ENCODE measurements at regions not wholly inside any gene's neighbourhood (a gene's known extent, or its start where the extent isn't known, plus 50 kb on each side); places are given as distances from the start of the nearest gene placed in this dataset.

- no peak for DNase-seq (ENCODE audit: low spot score)
Measured at GRCh38 chr12:124706363-124706762, 139.0 kb upstream of the NCOR2 start.

GRCh38 chr12:124705545-124706138 lies 138.2 kb upstream of the NCOR2 start:
- no peak for TF ChIP-seq CTCF (IDR thresholded peaks at IDR 0.05; ENCODE audit: extremely low read depth, insufficient read depth, missing control alignments)
- in situ Hi-C loops (cut with MboI; ENCODE audit: low pct_unique_long_range_greater_than_20kb, low sequenced_read_pairs, unreplicated experiment), result no loop called here
- no peak for DNase-seq (ENCODE audit: low spot score)

More at GRCh38 chr12:124706363-124706762, 139.0 kb upstream of the NCOR2 start:
- no peak for TF ChIP-seq CTCF (IDR thresholded peaks at IDR 0.05; ENCODE audit: extremely low read depth, insufficient read depth, missing control alignments)
- in situ Hi-C loops (cut with MboI; ENCODE audit: low pct_unique_long_range_greater_than_20kb, low sequenced_read_pairs, unreplicated experiment), result no loop called here

DNA sequence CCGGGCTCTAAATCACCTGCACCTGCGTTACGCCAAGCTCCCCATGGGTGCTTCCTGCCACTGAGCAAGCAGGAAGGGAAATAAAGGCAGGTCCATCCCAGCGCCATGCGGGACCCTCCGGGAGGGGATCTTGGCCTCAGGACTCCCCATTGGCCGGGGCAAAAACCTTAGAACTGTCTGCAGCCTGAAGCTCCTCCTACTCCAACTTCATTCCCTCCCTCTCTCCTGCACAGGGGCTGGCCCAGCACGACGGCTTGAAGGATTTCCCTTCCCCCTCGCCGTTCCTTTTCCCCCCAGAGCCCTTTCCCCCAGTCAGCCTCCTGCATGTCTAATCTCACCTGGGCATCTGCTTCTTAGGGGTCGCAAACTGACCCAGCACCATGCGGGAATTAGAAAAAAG lies 137.2 kb upstream of the NCOR2 start:
- in situ Hi-C loops (cut with MboI; ENCODE audit: low pct_unique_long_range_greater_than_20kb, low sequenced_read_pairs, unreplicated experiment), result no loop called here
- DNase-seq (ENCODE audit: low spot score), result no peak
- TF ChIP-seq CTCF (IDR thresholded peaks at IDR 0.05; ENCODE audit: extremely low read depth, insufficient read depth, missing control alignments), result no peak

- in situ Hi-C loops (cut with MboI; ENCODE audit: low pct_unique_long_range_greater_than_20kb, low sequenced_read_pairs, unreplicated experiment), result no loop called here
- no peak for TF ChIP-seq CTCF (IDR thresholded peaks at IDR 0.05; ENCODE audit: extremely low read depth, insufficient read depth, missing control alignments)
- DNase-seq (ENCODE audit: low spot score), result no peak
Measured at GRCh38 chr12:124703856-124704255, 136.4 kb upstream of the NCOR2 start.

GRCh38 chr12:124702736-124703135 lies 135.3 kb upstream of the NCOR2 start:
- DNase-seq (ENCODE audit: low spot score), result no peak
- in situ Hi-C loops (cut with MboI; ENCODE audit: low pct_unique_long_range_greater_than_20kb, low sequenced_read_pairs, unreplicated experiment), result no loop called here
- no peak for TF ChIP-seq CTCF (IDR thresholded peaks at IDR 0.05; ENCODE audit: extremely low read depth, insufficient read depth, missing control alignments)

DNA sequence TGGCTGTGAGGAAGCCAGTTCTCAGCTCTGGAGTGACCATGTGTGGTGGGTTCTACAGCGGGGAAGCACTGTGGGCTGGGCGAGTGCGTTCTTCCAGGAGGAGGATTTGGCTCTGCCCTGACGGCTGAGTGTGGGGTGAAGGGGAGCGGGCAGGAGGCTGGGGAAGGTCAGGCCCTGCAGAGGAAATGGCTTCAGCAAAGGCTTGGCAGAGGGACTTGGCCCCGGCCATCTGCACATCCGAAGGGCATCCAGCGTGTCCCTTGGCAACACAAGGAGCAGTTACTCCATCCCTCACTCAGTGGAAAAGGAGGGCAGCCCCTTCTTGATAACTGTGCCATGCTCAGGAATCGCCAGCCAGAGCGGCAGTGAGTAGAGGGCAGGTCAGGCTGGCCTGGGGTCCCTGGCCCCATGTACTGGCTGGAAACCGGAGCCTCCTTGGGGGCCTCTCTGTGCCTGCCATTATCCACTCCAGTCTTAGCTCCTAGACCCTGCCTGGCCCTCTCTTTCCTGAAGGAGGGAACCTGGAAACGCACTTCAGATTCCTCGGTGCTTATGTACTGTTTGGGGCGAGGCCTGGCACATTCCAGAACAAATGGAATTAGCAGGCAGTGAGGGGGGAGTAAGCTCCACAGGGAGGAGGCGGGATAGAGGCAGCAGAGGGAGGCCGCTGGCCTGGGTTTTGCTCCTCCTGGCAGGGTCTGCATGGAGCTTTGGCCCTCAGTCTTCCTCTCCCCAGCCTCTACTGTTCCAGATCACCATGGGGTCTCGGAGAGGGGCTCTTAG lies 133.6 kb upstream of the NCOR2 start:
- TF ChIP-seq CTCF (IDR thresholded peaks at IDR 0.05; ENCODE audit: extremely low read depth, insufficient read depth, missing control alignments), result no peak
- in situ Hi-C loops (cut with MboI; ENCODE audit: low pct_unique_long_range_greater_than_20kb, low sequenced_read_pairs, unreplicated experiment), result no loop called here
- no peak for DNase-seq (ENCODE audit: low spot score)

All from GM13977 (cell line).